SK-N-SH treated with all-trans-retinoic acid at 6 μM for 48 hours (cell line): ENCODE measurements at regions not wholly inside any gene's neighbourhood (a gene's known extent, or its start where the extent isn't known, plus 50 kb on each side); places are given as distances from the start of the nearest gene placed in this dataset.

Experiments used
- GLIS3 ChIP-seq: fragments of 250-450 bp; sonication (Bioruptor Pico); IDR thresholded peaks from 2 replicates; pipeline ENCODE4 v1.5.0; 2020; ENCODE audit warnings: mild to moderate bottlenecking, moderate library complexity
- TOX ChIP-seq: fragments of 250-450 bp; sonication (Bioruptor Pico); IDR thresholded peaks from 2 replicates; pipeline ENCODE4 v1.8.0; 2021; ENCODE audit warnings: mild to moderate bottlenecking, moderate library complexity, borderline replicate concordance
- ZFP3 ChIP-seq: fragments of 250-450 bp; sonication (Bioruptor Pico); IDR thresholded peaks from 2 replicates; pipeline ENCODE4 v1.5.0; 2020; ENCODE audit warnings: mild to moderate bottlenecking, moderate library complexity
- ZNF8 ChIP-seq: fragments of 450-650 bp; formaldehyde crosslinking; IDR thresholded peaks from 2 replicates; pipeline ENCODE4 v1.5.0; 2020; ENCODE audit warnings: mild to moderate bottlenecking, moderate library complexity

- TF ChIP-seq ZFP3 (CRISPR knock-in tag) = no peak
- TF ChIP-seq GLIS3 (CRISPR knock-in tag) = no peak
- no peak for TF ChIP-seq TOX (CRISPR knock-in tag)
- no peak for TF ChIP-seq ZNF8 (CRISPR knock-in tag)
These were observed 283.2 kb upstream of the PCDH10 start for GRCh38 chr4:132865922-132866321.
